ENCODE measurements at regions not wholly inside any gene's neighbourhood (a gene's known extent, or its start where the extent isn't known, plus 50 kb on each side); places are given as distances from the start of the nearest gene placed in this dataset.

GRCh38 chr2:58984731-58985130 is 743.6 kb upstream of the FANCL start:
- Histone ChIP-seq H3K9ac (replicated peaks in 1 of 4; ENCODE audit: extremely low read depth in 1 of 4, low read depth in 3 of 4, low read length in 3 of 4) (no peak overlapping the region), H3K27me3 (replicated peaks in 1 of 4; ENCODE audit: control insufficient read depth in 3 of 4, extremely low read depth in 1 of 4, insufficient read depth in 3 of 4, low read length in 3 of 4) (no peaks in the 10 kb centered on the region), H2BK5ac (ENCODE audit: low read depth, low read length) (no peak overlapping the region), H3K4me3 (ENCODE audit: extremely low read depth in 1 of 4, insufficient read depth in 2 of 4, low read depth in 3 of 4, low read length in 4 of 4) (no peak overlapping the region), H3K36me3 (ENCODE audit: control insufficient read depth in 2 of 4, insufficient read depth in 4 of 4, low read length in 3 of 4) (no peaks in the 10 kb centered on the region), H3K9me3 (ENCODE audit: insufficient read depth in 2 of 2, low read depth in 1 of 2, low read length in 1 of 2) (no peaks in the 10 kb centered on the region), H2BK12ac (ENCODE audit: low read depth, low read length) (no peak overlapping the region), H2BK15ac (ENCODE audit: low read length) (no peak overlapping the region), H3K27ac (ENCODE audit: low read depth, low read length) (no peak overlapping the region), H2AFZ (ENCODE audit: low read length) (no peak overlapping the region; the same call in 1 of the 2 replicates), H3K14ac (ENCODE audit: insufficient read length) (no peak overlapping the region), H2AK5ac (ENCODE audit: low read depth, low read length) (no peak overlapping the region), H3K56ac (replicated peaks; ENCODE audit: insufficient read length, low read depth, low read length) (no peak overlapping the region), H3K4ac (replicated peaks; ENCODE audit: insufficient read length, low read depth, low read length) (no peak overlapping the region), H4K5ac (ENCODE audit: insufficient read length, low read depth, low read length) (no peak overlapping the region), H2BK20ac (ENCODE audit: low read length) (no peak overlapping the region), H4K8ac (ENCODE audit: extremely low read depth, insufficient read depth, low read length) (no peak overlapping the region), H3K4me1 (replicated peaks in 1 of 4; ENCODE audit: control insufficient read depth in 3 of 4, insufficient read depth in 4 of 4, low read length in 3 of 4) (peaks cover 0 to 3% (median 0%) of the 10 kb centered on the region in 4 experiments; a peak in 2 of 7 replicates), H3K23ac (ENCODE audit: insufficient read length) (no peak overlapping the region), H3K79me2 (ENCODE audit: control insufficient read depth in 1 of 2, insufficient read depth in 2 of 2, low read length in 2 of 2) (no peaks in the 10 kb centered on the region), H4K91ac (replicated peaks; ENCODE audit: insufficient read length, low read length) (no peak overlapping the region), H3K23me2 (ENCODE audit: low read depth, low read length) (no peaks in the 10 kb centered on the region), H2BK120ac (replicated peaks; ENCODE audit: low read depth, low read length) (no peak overlapping the region), H3K4me2 (ENCODE audit: insufficient read depth in 1 of 2, low read depth in 2 of 2, low read length in 2 of 2) (no peak overlapping the region), H4K20me1 (replicated peaks in 1 of 2; ENCODE audit: control insufficient read depth in 1 of 2, insufficient read depth in 2 of 2, low read length in 2 of 2) (no peaks in the 10 kb centered on the region), H3K79me1 (ENCODE audit: low read depth, low read length) (no peaks in the 10 kb centered on the region), H3K18ac (ENCODE audit: extremely low read depth, low read length) (peak overlapping the region; percentile 2; the same call in 1 of the 2 replicates)
- DNase-seq (ENCODE audit: low read depth in 1 of 2, low spot score in 2 of 2) (no peak), FAIRE-seq (no peak)
- 58% methylated on average over 1 of the region's 1 CpG; no CpG with 5 or more reads in 1 of the 2 experiments for WGBS, 2 experiments (ENCODE audit: extremely low coverage in 1 of 2, insufficient coverage in 1 of 2, insufficient read length in 1 of 2, insufficient replicate concordance in 2 of 2, low coverage in 1 of 2, low lambda C conversion rate in 2 of 2, missing lambda C conversion rate in 1 of 2)
- TF ChIP-seq BACH1 (IDR thresholded peaks at IDR 0.05; ENCODE audit: low read length) = no peak
- TF ChIP-seq ZNF274 (IDR thresholded peaks at IDR 0.05; ENCODE audit: borderline replicate concordance, extremely low read depth, low read length) = no peak
- TF ChIP-seq BCL11A (IDR thresholded peaks at IDR 0.05; ENCODE audit: low read depth in 2 of 2, low read length in 2 of 2) = no peak
- TF ChIP-seq JUN (IDR thresholded peaks at IDR 0.05; ENCODE audit: low read depth, low read length) = no peak
- no peak for TF ChIP-seq GABPA (IDR thresholded peaks at IDR 0.05; ENCODE audit: borderline replicate concordance, insufficient read depth, low read length)
- no peak for TF ChIP-seq POU5F1 (IDR thresholded peaks at IDR 0.05; ENCODE audit: low read depth, low read length)
- TF ChIP-seq KDM4A (IDR thresholded peaks at IDR 0.05; ENCODE audit: low read depth, low read length, severe bottlenecking) = no peak
- TF ChIP-seq SUZ12 (IDR thresholded peaks at IDR 0.05; ENCODE audit: low read length) = no peak
- TF ChIP-seq SIRT6 (IDR thresholded peaks at IDR 0.05; ENCODE audit: low read length) = no peak
- TF ChIP-seq SP2 (IDR thresholded peaks at IDR 0.05; ENCODE audit: low read length) = no peak
- TF ChIP-seq CTBP2 (IDR thresholded peaks at IDR 0.05; ENCODE audit: borderline replicate concordance, insufficient read depth, insufficient read length, low read length) = no peak
- no peak for TF ChIP-seq KDM1A (IDR thresholded peaks at IDR 0.05; ENCODE audit: borderline replicate concordance, low read length)
- no peak for TF ChIP-seq POLR2AphosphoS5 (IDR thresholded peaks at IDR 0.05; ENCODE audit: low read depth, low read length)
- no peak for TF ChIP-seq EP300 (IDR thresholded peaks at IDR 0.05; ENCODE audit: borderline replicate concordance in 1 of 2, low read depth in 2 of 2, low read length in 2 of 2)
- POLR2A ChIA-PET (ENCODE audit: partially characterized antibody) = no interaction called here
- CTCF ChIA-PET (ENCODE audit: partially characterized antibody) = interaction anchor here (1.6 kb wide), 1 partner anchor 222 kb away, joined by 3 read pairs; no protein-coding TSS in a partner anchor
